IPS-15b (cell line): ENCODE measurements at regions not wholly inside any gene's neighbourhood (a gene's known extent, or its start where the extent isn't known, plus 50 kb on each side); places are given as distances from the start of the nearest gene placed in this dataset.

ENCODE experiments used
- H3K27me3 ChIP-seq: one replicate; pipeline ENCODE4 v1.6.1; 2013; ENCODE audit warnings: low read length; ENCODE audit not compliant: control insufficient read depth, insufficient read depth
- H3K36me3 ChIP-seq: one replicate; pipeline ENCODE4 v1.6.1; 2013; ENCODE audit warnings: low read length; ENCODE audit not compliant: control insufficient read depth, insufficient read depth
- H3K4me1 ChIP-seq: one replicate; pipeline ENCODE4 v1.6.1; 2013; ENCODE audit warnings: mild to moderate bottlenecking, low read length; ENCODE audit not compliant: control insufficient read depth, insufficient read depth
- H3K4me3 ChIP-seq: one replicate; pipeline ENCODE4 v1.5.1; 2013; ENCODE audit warnings: low read depth, low read length
- H3K9ac ChIP-seq: one replicate; pipeline ENCODE4 v1.6.1; 2013; ENCODE audit warnings: low read depth, mild to moderate bottlenecking, low read length
- H3K9me3 ChIP-seq: one replicate; pipeline ENCODE4 v1.6.1; 2013; ENCODE audit warnings: mild to moderate bottlenecking, low read length; ENCODE audit not compliant: control insufficient read depth, insufficient read depth

DNA sequence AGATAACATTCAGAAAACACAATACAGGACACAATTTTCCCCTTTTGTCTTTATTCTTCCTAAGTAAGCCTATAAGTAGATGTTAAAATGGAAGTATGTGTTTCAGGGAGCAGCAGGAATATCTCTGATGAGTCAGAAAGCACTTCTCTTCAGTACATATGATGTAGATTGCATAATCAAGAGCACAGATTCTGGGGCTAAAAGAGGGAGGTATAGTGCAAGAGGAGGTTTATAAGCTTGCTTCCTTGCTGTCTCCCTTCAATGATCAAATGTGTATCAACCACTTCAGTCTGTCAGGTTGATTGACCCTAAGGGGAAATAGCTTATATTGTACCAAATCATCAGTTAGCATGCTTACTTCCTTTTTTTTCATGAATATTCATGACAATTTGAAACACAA lies 822.8 kb downstream of the BRINP3 start:
- H3K9ac ChIP-seq, result no peak overlapping the region
- no peaks in the 10 kb centered on the region for H3K9me3 ChIP-seq
- no peaks in the 10 kb centered on the region for H3K36me3 ChIP-seq
- no peaks in the 10 kb centered on the region for H3K27me3 ChIP-seq
- H3K4me3 ChIP-seq, result no peak overlapping the region
- no peaks in the 10 kb centered on the region for H3K4me1 ChIP-seq

DNA sequence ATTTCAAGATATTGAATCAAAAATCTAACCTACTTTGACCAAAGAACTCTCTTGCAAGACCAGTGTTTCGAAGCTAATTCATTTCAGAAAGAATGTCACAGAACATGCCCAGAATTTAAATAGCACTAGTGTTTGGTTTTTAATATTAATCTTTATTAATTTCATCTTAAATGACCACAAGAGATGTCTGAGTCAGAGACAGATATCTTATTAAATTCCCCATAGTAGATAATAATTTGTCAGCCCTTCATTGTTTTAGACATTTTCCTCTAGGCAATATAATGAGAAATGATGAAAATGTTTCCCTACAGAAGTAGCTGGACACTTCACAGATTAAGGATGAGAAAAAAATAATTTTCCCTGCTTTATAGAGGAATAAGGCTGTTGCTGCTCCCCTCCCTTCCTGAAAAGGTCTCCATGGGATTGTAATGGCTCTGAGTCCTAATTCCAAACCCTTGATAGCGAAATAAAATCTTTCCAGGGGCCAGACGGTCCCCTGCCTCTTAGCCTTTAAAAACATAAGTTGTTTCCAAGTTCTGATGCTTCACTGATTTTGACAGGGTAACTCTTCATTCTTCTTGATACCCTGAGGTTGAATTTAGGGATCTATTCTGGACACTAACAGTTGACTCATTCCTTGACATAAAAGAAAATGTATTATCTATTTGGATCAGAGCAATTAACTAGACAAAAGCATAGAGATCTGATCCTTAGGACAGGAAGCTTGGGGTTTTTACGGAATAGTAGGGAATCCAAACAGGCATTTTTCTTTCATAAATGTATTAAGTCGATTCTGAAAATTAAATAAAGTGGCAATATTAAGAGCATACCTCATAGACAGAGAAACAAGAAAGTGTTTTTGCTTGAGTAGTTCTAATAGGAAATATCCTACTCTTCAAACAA lies 820.8 kb downstream of the BRINP3 start:
- Histone ChIP-seq H3K4me1 (no peaks in the 10 kb centered on the region), H3K27me3 (no peaks in the 10 kb centered on the region), H3K36me3 (no peaks in the 10 kb centered on the region), H3K9me3 (no peaks in the 10 kb centered on the region), H3K9ac (no peak overlapping the region), H3K4me3 (no peak overlapping the region)

DNA sequence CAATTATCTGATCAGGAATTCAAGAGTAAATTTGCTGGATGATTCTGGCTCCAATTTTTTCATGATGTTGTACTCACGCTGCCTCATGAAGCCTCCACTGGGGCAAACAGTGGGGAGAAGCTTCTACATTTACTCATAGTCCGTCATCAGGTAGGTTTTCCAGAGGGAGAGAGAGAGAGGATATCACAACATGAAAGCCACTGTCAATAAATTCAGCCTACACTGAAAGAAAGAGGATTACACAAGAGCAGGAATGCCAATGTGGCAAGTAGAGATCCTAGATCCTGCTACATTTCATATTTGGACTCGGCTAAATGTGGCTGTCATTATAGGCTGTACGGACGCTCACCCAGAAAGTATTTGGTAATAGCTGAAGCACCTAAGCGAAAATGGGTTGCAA lies 819.9 kb downstream of the BRINP3 start:
- Histone ChIP-seq H3K9me3 (no peaks in the 10 kb centered on the region), H3K4me3 (no peak overlapping the region)

GRCh38 chr1:189658381-189658780 lies 819.3 kb downstream of the BRINP3 start:
- Histone ChIP-seq H3K9ac (no peak overlapping the region), H3K9me3 (no peaks in the 10 kb centered on the region), H3K27me3 (no peaks in the 10 kb centered on the region), H3K4me1 (no peaks in the 10 kb centered on the region), H3K4me3 (no peak overlapping the region), H3K36me3 (no peaks in the 10 kb centered on the region)

More for the DNA sequence above, 819.9 kb downstream of the BRINP3 start:
- Histone ChIP-seq H3K9ac (no peak overlapping the region), H3K27me3 (no peaks in the 10 kb centered on the region), H3K4me1 (no peaks in the 10 kb centered on the region), H3K36me3 (no peaks in the 10 kb centered on the region)

DNA sequence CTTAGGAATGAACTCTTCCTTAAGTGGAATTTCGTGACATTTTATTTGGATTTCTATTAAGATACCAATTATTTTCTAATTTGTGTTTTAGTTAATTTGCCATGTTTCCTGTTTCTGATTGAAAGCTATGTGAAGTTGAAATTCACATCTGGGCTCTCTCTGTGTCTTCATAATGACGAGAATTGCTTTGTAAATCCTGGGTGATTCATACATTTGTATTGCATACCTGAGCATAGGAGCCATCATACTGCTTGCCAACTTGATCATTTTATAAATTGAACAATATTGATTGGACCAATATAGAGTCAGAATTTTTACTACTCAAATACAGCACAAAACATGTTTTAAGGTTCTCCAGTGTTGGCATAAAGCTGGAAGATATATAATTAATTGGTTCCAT lies 817.9 kb downstream of the BRINP3 start:
- Histone ChIP-seq H3K9ac (no peak overlapping the region), H3K36me3 (no peaks in the 10 kb centered on the region), H3K4me3 (no peak overlapping the region), H3K4me1 (no peaks in the 10 kb centered on the region), H3K9me3 (no peaks in the 10 kb centered on the region), H3K27me3 (no peaks in the 10 kb centered on the region)

DNA sequence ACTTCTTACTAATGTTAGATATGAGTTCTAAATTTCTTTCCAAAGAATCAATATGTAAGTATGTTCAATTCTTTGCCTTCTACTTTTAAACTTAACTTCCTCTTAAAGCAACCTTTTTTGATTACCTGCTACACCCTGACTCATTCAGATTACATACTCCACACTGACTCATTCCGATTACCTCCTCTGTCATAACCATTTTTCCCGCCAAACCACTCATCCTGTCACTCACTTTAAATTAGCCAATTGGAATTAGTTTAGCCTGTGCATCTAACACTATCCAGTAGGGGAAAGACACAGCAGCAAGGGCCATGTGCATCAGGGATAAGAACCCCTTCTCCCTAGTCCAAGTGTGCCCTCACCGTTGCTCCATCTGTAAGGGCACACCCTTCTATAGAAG lies 815.5 kb downstream of the BRINP3 start:
- H3K9me3 ChIP-seq, result no peaks in the 10 kb centered on the region
- H3K4me3 ChIP-seq, result no peak overlapping the region
- no peak overlapping the region for H3K9ac ChIP-seq
- no peaks in the 10 kb centered on the region for H3K36me3 ChIP-seq
- H3K27me3 ChIP-seq, result no peaks in the 10 kb centered on the region
- no peaks in the 10 kb centered on the region for H3K4me1 ChIP-seq

- Histone ChIP-seq H3K4me3 (no peak overlapping the region), H3K4me1 (no peaks in the 10 kb centered on the region), H3K9me3 (no peaks in the 10 kb centered on the region), H3K27me3 (no peaks in the 10 kb centered on the region), H3K36me3 (no peaks in the 10 kb centered on the region), H3K9ac (no peak overlapping the region)
Observed at GRCh38 chr1:189669846-189670245, 807.8 kb downstream of the BRINP3 start.

DNA sequence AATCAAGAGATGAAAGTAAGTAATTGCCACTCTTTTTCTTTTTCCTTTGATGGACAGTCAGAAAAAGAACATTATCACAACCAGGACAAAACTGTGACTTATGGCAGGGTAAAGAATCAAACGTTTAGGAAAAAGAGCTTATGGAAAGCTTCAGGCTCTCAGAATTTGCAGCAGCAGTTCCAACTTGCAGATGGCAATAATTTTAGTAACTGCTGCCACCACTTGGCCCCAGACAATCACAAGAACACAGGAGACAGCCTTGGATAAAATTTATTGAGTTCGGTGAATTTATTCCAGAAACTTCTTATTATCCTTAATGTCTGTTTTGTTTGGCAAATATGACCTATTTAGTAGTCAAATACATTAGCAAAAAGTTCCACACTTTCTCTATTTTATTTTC lies 804.4 kb downstream of the BRINP3 start:
- no peak overlapping the region for H3K4me3 ChIP-seq
- no peaks in the 10 kb centered on the region for H3K9me3 ChIP-seq
- H3K4me1 ChIP-seq, result no peaks in the 10 kb centered on the region
- H3K27me3 ChIP-seq, result no peaks in the 10 kb centered on the region
- H3K9ac ChIP-seq, result no peak overlapping the region
- H3K36me3 ChIP-seq, result no peaks in the 10 kb centered on the region

DNA sequence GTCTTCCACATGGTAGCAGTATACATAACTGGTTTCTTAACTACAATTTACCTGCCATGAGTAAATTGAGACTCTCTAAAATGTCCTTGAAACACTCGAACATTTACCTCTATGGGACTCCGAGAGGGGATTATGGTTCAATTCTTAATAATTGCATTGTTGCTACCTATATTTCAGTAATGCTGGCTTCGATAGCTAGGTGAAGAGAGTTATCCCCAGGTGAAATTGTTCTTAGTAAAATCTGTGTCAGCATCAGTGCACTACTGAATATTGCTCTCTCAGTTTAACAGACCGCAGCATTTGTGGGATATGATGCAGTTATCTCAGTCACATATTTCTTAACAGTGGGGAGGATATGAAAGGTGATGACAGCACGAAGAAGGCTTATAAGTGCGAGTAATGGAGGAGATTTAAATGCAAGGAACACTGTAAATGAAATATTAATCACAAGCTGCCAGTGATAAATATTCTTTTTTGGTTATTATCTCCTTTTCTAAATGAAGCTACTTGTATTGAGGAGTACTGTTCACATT lies 801.9 kb downstream of the BRINP3 start:
- H3K9me3 ChIP-seq, result no peaks in the 10 kb centered on the region
- H3K9ac ChIP-seq, result no peak overlapping the region

GRCh38 chr1:189678779-189679178 lies 798.9 kb downstream of the BRINP3 start:
- H3K27me3 ChIP-seq, result no peaks in the 10 kb centered on the region
- H3K9ac ChIP-seq, result no peak overlapping the region
- no peaks in the 10 kb centered on the region for H3K36me3 ChIP-seq
- no peaks in the 10 kb centered on the region for H3K4me1 ChIP-seq
- no peaks in the 10 kb centered on the region for H3K9me3 ChIP-seq
- no peak overlapping the region for H3K4me3 ChIP-seq

More for the DNA sequence above, 801.9 kb downstream of the BRINP3 start:
- Histone ChIP-seq H3K36me3 (no peaks in the 10 kb centered on the region), H3K27me3 (no peaks in the 10 kb centered on the region), H3K4me3 (no peak overlapping the region), H3K4me1 (no peaks in the 10 kb centered on the region)

DNA sequence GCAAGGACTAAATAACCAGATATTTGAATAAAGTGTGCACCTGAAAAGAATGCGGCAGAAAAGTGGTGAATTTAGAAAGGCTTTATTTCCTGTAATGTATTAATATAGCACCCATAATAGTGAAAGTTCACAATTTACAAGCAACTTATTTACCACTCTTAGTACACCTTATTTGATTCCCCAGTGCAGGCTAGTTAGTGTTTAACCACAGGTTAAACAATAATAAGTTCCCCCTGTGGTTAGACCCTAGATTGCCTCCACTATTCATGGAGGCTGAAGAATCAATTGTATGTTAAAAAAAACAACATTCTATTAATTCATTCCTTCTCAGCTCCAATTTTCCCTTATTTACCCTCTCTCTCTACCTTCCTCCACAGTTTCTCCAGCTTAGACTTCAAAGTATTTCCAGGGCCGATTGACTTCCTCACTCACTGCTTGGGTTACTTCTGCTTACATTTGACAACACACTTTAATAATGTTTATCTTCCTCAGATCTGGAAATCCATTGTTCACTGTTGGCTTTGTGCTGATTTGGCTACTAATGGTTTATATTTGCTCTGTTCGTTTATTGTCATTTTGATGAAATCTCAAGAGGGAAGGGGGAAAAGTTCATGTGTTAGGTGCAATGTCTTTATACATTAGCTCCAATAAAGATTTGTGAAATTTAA lies 796.3 kb downstream of the BRINP3 start:
- Histone ChIP-seq H3K27me3 (no peaks in the 10 kb centered on the region), H3K36me3 (no peaks in the 10 kb centered on the region), H3K9ac (no peak overlapping the region), H3K9me3 (no peaks in the 10 kb centered on the region), H3K4me3 (no peak overlapping the region), H3K4me1 (no peaks in the 10 kb centered on the region)

DNA sequence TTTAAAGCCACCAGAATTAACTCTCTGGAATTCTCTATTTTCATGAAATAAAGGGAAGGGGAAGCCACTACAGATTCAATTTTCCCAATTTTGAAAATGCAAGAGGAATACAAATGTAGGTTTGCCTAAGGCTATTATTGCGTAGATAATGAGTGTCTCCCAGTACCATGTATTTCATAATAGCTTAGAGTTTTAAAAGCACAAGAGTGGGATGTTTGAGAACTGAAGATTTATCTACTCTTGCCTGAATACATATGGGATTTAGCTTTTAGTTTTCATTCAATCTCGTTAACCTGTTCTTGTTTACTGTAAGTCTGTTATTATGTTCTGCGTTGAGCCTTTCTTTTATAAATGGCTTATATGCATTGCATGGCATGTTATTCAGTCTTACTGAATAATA lies 795.1 kb downstream of the BRINP3 start:
- H3K4me1 ChIP-seq, result no peaks in the 10 kb centered on the region

More for the DNA sequence above, 795.1 kb downstream of the BRINP3 start:
- no peaks in the 10 kb centered on the region for H3K36me3 ChIP-seq
- no peak overlapping the region for H3K9ac ChIP-seq
- no peaks in the 10 kb centered on the region for H3K27me3 ChIP-seq
- no peaks in the 10 kb centered on the region for H3K9me3 ChIP-seq
- no peak overlapping the region for H3K4me3 ChIP-seq
